ENCODE measurements at regions not wholly inside any gene's neighbourhood (a gene's known extent, or its start where the extent isn't known, plus 50 kb on each side); places are given as distances from the start of the nearest gene placed in this dataset.

DNA sequence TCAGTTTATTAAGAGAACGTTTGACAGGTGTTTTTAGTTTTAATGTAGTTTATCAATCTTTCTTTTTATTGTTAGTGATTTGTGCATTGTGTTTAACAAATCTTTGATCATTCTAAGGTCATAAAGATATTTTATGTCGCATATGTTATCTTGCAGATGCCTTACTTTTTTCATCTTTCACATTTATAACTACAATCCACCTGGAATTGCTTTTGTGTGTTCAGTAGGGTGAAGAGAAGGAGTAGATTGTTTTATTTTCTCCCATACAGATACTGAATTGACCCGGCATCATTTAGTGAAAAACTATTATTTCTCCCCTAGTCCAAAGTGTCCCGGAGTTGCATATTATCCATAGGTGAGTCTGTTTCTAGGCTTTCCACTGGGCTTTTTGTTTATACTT is 179.4 kb upstream of the RGMB start:
- no peak for DNase-seq

DNA sequence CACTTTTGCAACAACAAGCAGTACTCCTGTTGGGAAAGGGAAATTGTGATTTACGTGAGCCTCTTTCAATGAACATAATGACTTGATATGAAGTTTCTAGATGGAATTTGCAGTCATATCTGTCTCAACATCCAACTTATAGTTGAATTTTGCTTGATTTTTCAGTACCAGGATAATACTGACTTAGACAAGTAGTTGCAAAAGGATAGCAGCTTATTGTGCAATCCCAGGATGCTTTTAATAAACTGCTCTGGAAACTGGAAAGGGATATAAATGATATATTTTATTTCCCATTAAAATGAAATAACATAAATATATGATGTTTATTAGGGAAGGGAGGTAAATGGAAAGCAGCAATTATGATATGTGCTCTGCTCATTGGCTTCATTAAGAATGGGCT is 174.4 kb upstream of the RGMB start:
- DNase-seq, result no peak

DNA sequence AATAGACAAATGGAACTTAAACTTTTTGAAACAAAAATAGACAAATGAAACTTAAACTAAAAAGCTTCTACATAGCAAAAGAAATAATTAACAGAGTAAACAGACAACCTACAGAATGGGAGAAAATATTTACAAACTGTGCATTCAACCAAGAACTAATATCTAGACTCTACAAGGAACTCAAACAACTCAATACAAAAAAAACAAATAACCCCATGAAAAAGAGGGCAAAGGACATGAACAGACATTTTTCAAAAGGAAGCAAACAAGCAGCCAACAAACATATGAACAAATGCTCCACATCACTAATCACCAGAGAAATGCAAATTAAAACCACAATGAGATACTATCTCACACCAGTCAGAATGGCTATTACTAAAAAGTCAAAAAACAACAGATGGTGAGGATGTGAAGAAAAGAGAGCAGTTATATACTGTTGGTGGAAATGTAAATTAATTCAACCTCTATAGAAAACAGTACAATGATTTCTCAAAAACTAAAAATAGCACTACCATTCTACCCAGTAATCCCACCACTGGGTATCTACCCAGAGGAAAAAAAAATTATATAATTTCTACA is 170.8 kb upstream of the RGMB start:
- DNase-seq, result no peak

- DNase-seq, result no peak
These were observed 170.0 kb upstream of the RGMB start for GRCh38 chr5:98603456-98603855.

DNA sequence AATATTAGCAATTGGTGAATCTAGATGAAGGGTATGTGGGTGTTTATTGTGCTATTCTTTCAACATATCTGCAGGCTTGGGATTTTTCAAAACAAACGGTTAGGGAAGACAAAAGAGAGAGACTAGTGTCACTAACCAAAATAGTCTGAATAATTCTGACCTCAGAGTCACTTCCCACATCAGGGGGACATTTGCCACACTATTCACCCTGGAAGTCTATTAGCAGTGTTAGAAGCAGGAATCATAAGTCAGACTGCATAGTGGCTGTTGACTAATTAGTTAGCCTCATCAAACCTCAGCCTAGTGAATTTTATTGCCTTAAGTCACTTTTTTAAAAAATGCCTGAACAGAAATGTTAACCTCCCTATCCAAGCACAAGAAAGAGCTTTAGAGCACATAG is 169.2 kb upstream of the RGMB start:
- DNase-seq, result no peak

GRCh38 chr5:98604721-98605425 is 168.6 kb upstream of the RGMB start:
- no peak for DNase-seq

DNA sequence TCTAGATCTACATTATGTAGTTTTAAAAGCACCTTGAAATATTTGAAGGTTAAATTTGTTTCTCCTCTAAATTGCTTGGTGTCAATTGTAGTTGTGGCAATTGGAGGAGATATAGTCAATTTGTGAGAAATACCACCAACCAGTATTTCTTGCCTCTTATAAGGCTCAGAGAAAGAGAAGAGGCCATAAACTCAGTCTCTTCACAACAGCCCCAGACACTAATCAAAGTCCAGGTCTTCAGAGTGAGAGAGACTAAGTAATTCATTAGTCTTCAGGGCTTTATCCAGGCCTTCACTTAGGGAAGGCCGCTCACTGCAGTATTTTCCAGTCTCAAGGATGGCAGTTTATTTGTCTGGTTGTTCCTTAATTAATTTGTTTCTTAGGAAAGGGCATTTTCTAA is 168.0 kb upstream of the RGMB start:
- DNase-seq, result no peak

DNA sequence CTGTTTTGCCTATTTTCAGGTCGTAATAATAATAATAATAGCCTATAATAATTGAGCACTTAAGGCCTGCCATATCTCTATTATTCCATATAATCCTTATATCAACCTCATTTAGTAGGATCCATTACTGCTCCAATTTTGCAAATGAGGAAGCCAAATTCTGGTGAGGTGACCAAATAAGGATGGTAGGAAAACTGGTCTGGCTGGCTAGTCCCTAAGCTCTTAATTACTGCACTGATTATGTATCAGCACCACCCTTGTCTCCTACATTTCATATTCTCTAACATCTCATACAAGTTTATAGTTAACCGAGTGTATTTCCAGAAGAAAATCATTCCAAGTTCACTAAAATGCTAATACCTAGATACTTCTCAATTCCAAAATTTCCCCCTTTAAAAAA is 166.5 kb upstream of the RGMB start:
- no peak for DNase-seq

DNA sequence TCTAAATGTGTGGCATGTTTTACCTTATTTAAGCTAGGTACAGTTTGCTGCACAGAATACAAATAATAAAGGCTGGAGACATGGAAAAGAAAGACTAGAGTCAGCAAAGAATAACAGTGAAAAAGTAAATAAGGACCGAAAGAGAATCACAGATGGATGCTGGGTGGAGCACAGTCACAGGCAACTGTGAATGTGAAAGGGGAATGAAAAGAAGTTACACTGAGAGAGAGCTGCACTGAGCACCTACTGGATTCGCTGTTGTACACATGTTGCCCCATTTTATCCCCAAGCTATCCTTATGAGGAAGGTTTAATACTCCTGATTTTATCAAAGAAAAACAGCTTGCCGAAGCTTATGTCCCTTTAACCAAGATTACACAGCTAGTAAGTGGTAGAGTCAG is 165.4 kb upstream of the RGMB start:
- no peak for DNase-seq

DNA sequence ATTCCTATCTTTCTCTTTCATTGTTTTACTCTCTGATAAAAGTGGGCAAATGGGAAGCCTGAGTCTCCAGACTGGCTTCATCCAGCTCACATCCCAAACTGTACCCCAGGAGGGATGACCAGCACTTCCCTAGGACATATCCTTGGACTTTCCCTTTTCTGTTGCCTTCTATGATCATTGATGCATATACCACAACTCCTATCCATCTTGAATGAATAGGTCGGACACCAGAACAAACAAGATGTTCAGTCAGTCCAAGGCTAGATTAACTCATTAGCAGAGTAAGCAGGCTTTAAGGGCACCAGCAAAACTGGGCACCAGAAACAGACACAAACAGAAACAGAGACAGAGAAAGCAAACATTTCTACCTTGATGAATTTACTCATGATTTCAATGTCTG is 159.1 kb upstream of the RGMB start:
- no peak for DNase-seq

GRCh38 chr5:98621821-98622220 is 151.6 kb upstream of the RGMB start:
- no peak for DNase-seq

DNA sequence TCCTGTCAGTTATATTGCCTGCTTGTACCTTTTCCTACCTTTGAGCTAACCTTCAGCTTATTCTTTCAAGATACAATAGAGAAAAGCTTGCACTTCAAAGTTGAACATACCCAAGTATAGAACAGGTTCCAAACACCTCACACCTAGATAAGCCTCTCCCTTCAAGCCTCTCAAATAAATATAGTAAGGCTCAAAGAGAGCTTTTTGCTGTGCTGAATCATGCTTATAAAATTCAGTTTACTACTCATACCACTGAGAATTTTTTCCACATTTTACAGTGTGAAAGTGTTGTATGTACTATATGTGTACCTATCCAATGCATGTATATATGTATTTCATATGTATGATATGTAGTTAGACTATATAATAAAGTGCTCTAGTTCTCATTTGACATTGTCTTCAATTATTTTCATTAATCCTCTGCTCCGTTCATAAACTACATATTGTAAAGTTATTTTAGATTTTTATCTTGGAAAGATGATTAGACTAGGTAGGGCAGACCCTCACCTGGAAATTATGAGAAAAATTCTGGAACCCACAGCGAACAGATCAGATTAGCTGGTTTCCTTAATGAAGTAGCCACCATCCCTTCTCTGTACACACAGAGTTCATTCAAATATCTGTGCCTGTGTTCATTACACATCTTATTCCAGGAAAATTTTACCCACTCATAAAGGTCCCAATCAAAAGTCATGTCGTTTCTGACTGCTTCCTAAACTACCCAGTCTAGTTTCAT is 149.2 kb upstream of the RGMB start:
- no peak for DNase-seq

- no peak for DNase-seq
These were observed 146.3 kb upstream of the RGMB start for GRCh38 chr5:98627121-98627520.

- no peak for DNase-seq
These were observed 142.8 kb upstream of the RGMB start for GRCh38 chr5:98630621-98631020.

DNA sequence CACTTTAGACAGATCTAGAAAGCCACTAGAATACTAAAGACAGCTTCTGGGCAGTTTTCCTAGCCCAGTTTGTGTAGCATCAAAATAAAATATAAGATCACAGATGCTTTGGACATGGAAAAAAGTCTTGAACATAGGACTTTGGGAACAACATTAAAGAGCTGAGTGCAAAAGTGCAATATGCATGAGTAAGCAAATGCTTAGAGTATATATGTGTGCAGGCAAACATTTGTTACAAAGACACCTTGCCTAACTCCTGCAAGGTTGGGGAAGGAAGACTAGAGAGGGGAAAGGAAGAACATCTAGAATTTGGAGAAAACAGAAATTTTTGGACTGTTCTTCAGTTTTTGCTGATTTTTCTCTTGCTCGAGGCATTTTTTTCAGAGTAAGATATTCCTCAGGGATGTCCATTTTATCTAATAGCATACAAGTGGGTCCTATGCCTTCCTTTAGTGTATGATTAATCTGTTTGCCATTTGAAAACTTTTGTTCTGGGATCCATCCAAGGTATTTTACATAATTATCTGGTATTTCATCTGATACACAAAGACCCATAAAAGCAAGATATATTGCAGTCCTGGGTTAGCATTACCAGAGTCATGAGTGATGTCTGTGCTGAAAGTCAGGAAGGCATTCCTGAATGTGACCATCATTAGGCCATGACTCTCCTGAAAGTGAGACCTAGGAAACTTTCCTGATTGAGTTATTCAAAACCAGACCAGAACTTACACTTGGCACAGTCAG is 142.0 kb upstream of the RGMB start:
- no peak for DNase-seq

- no peak for DNase-seq
These were observed 137.8 kb upstream of the RGMB start for GRCh38 chr5:98635656-98636055.

GRCh38 chr5:98637116-98637515 is 136.3 kb upstream of the RGMB start:
- DNase-seq, result no peak

DNA sequence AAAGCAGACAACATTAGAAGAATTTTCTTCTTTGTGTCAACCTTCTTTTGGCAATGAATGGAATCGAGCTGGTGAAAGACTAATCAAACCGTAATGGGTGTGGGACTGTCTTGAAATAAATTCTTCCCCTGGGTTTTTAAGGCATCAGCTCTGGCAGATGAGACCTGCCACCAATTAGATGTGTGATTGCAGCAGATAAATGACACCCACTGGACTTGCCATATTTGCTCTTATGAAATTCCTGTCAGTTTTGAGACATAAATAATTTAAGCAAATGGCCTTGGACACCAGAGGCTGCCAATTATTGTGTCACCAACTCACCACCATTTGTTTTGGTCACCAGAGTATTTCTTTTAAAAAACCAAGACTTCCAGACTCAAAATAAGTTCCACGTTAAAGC is 135.9 kb upstream of the RGMB start:
- no peak for DNase-seq

DNA sequence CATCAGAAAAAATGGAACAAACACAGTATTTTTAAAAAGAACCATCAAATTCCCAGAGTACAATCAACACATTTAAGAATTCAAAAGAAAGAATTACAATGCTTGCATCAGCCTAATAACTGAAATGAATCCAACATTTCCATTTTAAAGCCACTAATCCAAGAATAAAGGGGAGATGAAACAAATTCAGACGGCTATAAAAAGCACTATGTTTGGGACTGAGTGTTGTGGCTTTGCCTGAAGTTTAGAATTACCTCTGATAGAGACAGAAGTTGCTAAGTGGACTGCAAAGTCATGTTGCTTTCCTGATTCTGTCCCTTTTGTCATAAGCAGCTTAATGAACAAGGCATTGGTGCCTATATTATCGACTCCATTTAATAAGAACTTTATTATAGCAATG is 135.4 kb upstream of the RGMB start:
- DNase-seq, result no peak

DNA sequence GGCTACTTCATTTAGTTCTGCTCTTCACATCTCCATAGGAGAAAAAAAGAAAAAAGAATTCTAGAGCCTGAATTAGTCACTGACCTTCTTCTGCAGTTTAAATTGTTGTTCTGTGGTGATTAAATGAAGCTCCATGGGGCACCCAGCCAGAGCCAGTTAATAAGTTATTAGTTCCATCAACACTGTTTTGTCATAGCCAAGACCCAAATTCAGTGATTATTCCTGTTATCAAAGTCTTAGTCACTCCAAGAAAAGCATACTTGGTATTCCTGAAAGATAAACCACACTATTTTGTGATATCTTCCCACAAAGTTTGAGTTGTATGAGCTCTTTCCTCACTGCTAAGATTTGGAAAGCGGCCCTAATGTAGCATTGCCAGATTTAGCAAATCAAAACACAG is 134.8 kb upstream of the RGMB start:
- no peak for DNase-seq

DNA sequence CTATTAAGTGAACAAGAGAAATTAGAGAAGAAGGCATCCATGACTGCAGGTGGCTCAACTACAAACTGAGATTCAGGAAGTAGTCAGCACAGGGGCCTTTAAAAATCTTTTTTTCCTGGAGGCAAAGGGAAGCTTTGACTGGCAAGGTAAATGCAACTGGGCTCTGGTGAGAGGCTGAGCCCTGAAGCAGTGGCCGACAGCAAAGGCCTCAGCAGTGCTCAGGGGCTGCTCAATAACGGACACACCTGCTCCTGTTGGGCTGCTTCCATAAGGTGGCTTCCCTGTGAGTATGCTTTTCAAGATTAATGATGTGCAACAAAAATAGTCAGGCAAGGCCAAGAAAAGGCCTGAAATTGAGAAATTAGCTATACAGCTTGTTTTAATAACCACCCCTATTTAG is 134.2 kb upstream of the RGMB start:
- DNase-seq, result no peak

DNA sequence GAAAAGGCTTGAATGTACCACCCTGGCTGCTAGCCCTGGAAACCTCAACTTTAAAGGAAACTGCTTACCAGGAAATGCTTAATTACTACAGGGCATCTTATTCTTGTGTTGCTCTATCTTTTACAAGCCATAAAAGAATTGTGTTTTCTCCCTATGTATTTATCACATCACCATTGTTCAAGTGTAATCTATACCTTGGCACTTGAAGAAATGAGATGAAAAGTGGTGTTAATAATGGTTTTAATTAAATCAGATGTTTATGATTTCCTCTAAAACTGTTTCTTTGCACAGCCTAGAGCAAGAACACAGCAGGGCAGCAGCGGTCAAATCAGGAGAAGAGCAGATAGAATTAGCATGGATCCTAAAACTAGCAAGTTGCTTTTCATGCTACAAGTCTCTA is 131.8 kb upstream of the RGMB start:
- no peak for DNase-seq
